ENCODE measurements at regions not wholly inside any gene's neighbourhood (a gene's known extent, or its start where the extent isn't known, plus 50 kb on each side); places are given as distances from the start of the nearest gene placed in this dataset.

DNA sequence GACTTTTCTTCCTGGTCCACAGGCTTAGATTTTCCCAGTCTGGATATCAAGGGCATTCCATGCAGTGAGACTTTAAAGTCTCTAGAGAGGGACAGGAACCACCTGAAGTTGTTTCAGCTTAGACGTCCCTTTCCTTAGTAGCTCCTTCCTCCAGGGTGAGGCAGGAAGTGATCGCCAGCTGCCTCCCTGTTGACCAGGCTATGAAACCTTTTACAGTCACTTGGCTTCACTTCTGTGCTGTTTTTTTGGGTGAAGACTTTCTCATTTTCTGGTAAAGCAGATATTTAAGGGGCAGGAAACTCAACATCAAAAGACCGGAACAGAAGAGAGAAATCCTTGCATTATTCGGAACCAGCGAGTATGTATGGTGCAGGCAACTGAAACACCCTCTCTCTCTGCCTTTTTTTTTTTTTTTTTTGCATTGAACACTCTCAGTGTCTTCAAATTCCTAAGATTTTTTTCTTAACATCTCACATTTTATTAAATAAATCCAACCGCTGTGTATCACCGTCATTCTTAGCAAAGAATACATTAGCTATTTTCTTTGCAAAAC is 234.6 kb upstream of the IRF2BP2 start:
- WGBS (ENCODE audit: insufficient coverage): 0% methylated on average over 2 of the region's 7 CpGs
- H3K27ac ChIP-seq (ENCODE audit: low read depth in 1 of 2, low read length in 2 of 2): peak overlapping the region; percentile 21 to 100
- Mint-ChIP-seq H3K9me3 (peaks cover 0 to 5% (median 0%) of the 10 kb centered on the region in 7 donors), H3K36me3 (peaks cover 4 to 7% of the 10 kb centered on the region in 2 donors), H3K27me3 (ENCODE audit: low read depth in 3 of 3) (no peaks in the 10 kb centered on the region), H3K4me1 (peaks cover 95% of the 10 kb centered on the region), H3K27ac (peak overlapping the region; percentile 85 to 99 (median 93)), H3K4me3 (peak overlapping the region; percentile 59 to 86)
- peak overlapping the region; percentile 38 for H3K9ac ChIP-seq (ENCODE audit: insufficient read depth, low read length, poor library complexity, severe bottlenecking)
- no peaks in the 10 kb centered on the region for H3K79me2 ChIP-seq (ENCODE audit: insufficient read depth, low read length)
- H2AFZ ChIP-seq (ENCODE audit: insufficient read depth, low read depth, low read length, poor library complexity, severe bottlenecking): peak overlapping the region; percentile 37
- no peaks in the 10 kb centered on the region for H3K9me3 ChIP-seq (replicated peaks in 1 of 2; ENCODE audit: control insufficient read depth in 1 of 2, insufficient read depth in 1 of 2, low read length in 2 of 2)
- H3K27me3 ChIP-seq (ENCODE audit: control insufficient read depth in 2 of 2, insufficient read depth in 2 of 2, low read length in 2 of 2): no peaks in the 10 kb centered on the region
- peaks cover 78 to 93% of the 10 kb centered on the region in 2 donors for H3K4me1 ChIP-seq (ENCODE audit: control insufficient read depth in 1 of 2, insufficient read depth in 2 of 2, low read length in 2 of 2)
- no peaks in the 10 kb centered on the region for H3K36me3 ChIP-seq (replicated peaks in 1 of 2; ENCODE audit: control insufficient read depth in 1 of 2, insufficient read depth in 2 of 2, low read length in 2 of 2)
- peak in 2 of 3 donors; percentile 49 to 65 for DNase-seq
- intact Hi-C loops (cut with micrococcal nuclease): loop anchor here (2.0 to 10.0 kb wide), 6 partner anchors 38 to 350 kb away; partner anchors contain the start of gene IRF2BP2 (in 1 of the 2)
- peak overlapping the region in 1 of 3 experiments; percentile 31 for H3K4me3 ChIP-seq (replicated peaks in 1 of 3; ENCODE audit: low read depth in 2 of 3, low read length in 3 of 3)
- no peaks in the 10 kb centered on the region for H4K20me1 ChIP-seq (ENCODE audit: insufficient read depth, low read length)
- peak overlapping the region; percentile 40 for H3K4me2 ChIP-seq (replicated peaks; ENCODE audit: extremely low read depth, low read length, poor library complexity, severe bottlenecking)
- TF ChIP-seq, protein P1, sequence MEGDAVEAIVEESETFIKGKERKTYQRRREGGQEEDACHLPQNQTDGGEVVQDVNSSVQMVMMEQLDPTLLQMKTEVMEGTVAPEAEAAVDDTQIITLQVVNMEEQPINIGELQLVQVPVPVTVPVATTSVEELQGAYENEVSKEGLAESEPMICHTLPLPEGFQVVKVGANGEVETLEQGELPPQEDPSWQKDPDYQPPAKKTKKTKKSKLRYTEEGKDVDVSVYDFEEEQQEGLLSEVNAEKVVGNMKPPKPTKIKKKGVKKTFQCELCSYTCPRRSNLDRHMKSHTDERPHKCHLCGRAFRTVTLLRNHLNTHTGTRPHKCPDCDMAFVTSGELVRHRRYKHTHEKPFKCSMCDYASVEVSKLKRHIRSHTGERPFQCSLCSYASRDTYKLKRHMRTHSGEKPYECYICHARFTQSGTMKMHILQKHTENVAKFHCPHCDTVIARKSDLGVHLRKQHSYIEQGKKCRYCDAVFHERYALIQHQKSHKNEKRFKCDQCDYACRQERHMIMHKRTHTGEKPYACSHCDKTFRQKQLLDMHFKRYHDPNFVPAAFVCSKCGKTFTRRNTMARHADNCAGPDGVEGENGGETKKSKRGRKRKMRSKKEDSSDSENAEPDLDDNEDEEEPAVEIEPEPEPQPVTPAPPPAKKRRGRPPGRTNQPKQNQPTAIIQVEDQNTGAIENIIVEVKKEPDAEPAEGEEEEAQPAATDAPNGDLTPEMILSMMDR (IDR thresholded peaks at IDR 0.05): no peak

DNA sequence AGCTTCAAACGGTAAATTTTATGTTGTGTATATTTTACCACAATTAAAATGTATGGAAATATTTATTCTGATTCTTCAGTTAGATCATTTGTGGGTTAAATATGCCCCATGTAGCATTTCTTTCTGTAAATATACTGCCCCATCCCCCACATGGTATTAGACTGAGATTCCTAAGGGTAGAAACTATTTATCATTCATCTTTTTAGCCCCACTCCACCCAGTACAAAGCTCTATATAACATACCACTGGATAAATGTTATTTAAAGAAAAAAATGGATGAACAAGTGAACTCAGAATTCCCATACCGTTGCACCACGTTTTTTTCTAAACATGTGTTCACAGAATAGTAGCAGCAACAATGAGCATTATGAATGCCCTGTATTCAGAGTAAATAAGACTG is 234.0 kb upstream of the IRF2BP2 start:
- TF ChIP-seq, protein P1 (IDR thresholded peaks at IDR 0.05): no peak
- H3K27me3 Mint-ChIP-seq (ENCODE audit: low read depth in 3 of 3): no peaks in the 10 kb centered on the region
- peaks cover 0 to 5% (median 0%) of the 10 kb centered on the region in 7 donors for H3K9me3 Mint-ChIP-seq
- no peak overlapping the region for H3K4me3 Mint-ChIP-seq
- H3K4me1 Mint-ChIP-seq: peaks cover 95% of the 10 kb centered on the region
- H3K27ac Mint-ChIP-seq: peak overlapping the region; percentile 92 to 99 (median 97)
- H3K9me3 ChIP-seq (replicated peaks in 1 of 2; ENCODE audit: control insufficient read depth in 1 of 2, insufficient read depth in 1 of 2, low read length in 2 of 2): no peaks in the 10 kb centered on the region
- H3K27me3 ChIP-seq (ENCODE audit: control insufficient read depth in 2 of 2, insufficient read depth in 2 of 2, low read length in 2 of 2): no peaks in the 10 kb centered on the region
- peak overlapping the region in 1 of 3 experiments; percentile 41 for H3K4me3 ChIP-seq (replicated peaks in 1 of 3; ENCODE audit: low read depth in 2 of 3, low read length in 3 of 3)
- no peak for DNase-seq
- no peaks in the 10 kb centered on the region for H3K79me2 ChIP-seq (ENCODE audit: insufficient read depth, low read length)
- H3K36me3 Mint-ChIP-seq: peaks cover 4 to 7% of the 10 kb centered on the region in 2 donors
- H3K36me3 ChIP-seq (replicated peaks in 1 of 2; ENCODE audit: control insufficient read depth in 1 of 2, insufficient read depth in 2 of 2, low read length in 2 of 2): no peaks in the 10 kb centered on the region
- peaks cover 78 to 93% of the 10 kb centered on the region in 2 donors for H3K4me1 ChIP-seq (ENCODE audit: control insufficient read depth in 1 of 2, insufficient read depth in 2 of 2, low read length in 2 of 2)
- no peak overlapping the region for H2AFZ ChIP-seq (ENCODE audit: insufficient read depth, low read depth, low read length, poor library complexity, severe bottlenecking)
- no peaks in the 10 kb centered on the region for H4K20me1 ChIP-seq (ENCODE audit: insufficient read depth, low read length)
- peak overlapping the region; percentile 98 to 100 for H3K27ac ChIP-seq (ENCODE audit: low read depth in 1 of 2, low read length in 2 of 2)
- peak overlapping the region; percentile 40 for H3K4me2 ChIP-seq (replicated peaks; ENCODE audit: extremely low read depth, low read length, poor library complexity, severe bottlenecking)
- intact Hi-C loops (cut with micrococcal nuclease): loop anchor here (2.0 to 10.0 kb wide), 6 partner anchors 38 to 349 kb away; partner anchors contain the start of gene IRF2BP2 (in 1 of the 2)
- peak overlapping the region; percentile 38 for H3K9ac ChIP-seq (ENCODE audit: insufficient read depth, low read length, poor library complexity, severe bottlenecking)
- no CpG with 5 or more reads among the region's 3 CpGs for WGBS (ENCODE audit: insufficient coverage)

Measured in CD14-positive monocyte (primary cell).